IPS DF 6.9 (cell line): ENCODE measurements at regions not wholly inside any gene's neighbourhood (a gene's known extent, or its start where the extent isn't known, plus 50 kb on each side); places are given as distances from the start of the nearest gene placed in this dataset.
"Not testable (repeated sequence)": the region's sequence is repeated elsewhere in the genome, so short reads cannot be mapped to it uniquely, and the experiment has no call there.

Source experiments
- DNase-seq: peaks from one replicate; pipeline ENCODE4 v3.0.0-alpha.2; 2013; ENCODE audit warnings: low read depth, low spot score
- H3K27ac ChIP-seq: one replicate; pipeline ENCODE4 v1.5.1; 2013; ENCODE audit warnings: low read length, control low read depth
- H3K27me3 ChIP-seq: 2 replicates; pipeline ENCODE4 v1.6.1; 2013; ENCODE audit warnings: mild to moderate bottlenecking, low read length; ENCODE audit not compliant: control insufficient read depth, insufficient read depth
- H3K36me3 ChIP-seq: 2 replicates; pipeline ENCODE4 v1.6.1; 2013; ENCODE audit warnings: low read length; ENCODE audit not compliant: control insufficient read depth, insufficient read depth
- H3K4me1 ChIP-seq: 2 replicates; pipeline ENCODE4 v1.6.1; 2013; ENCODE audit warnings: low read length; ENCODE audit not compliant: control insufficient read depth, insufficient read depth
- H3K4me3 ChIP-seq: 2 replicates; pipeline ENCODE4 v1.5.1; 2013; ENCODE audit warnings: mild to moderate bottlenecking, low read length
- H3K9me3 ChIP-seq: 2 replicates; pipeline ENCODE4 v1.6.1; 2013; ENCODE audit warnings: low read length, inconsistent platforms; ENCODE audit not compliant: control insufficient read depth, insufficient read depth
- whole genome bisulfite sequencing: extraction: QIAGEN DNeasy Blood & Tissue Kit; methylation state at CpG from one replicate; pipeline ENCODE4 v1.1.7; 2013; ENCODE audit warnings: mixed read lengths, missing lambda C conversion rate; ENCODE audit not compliant: insufficient read length, insufficient coverage; 5-methylcytosine and 5-hydroxymethylcytosine counted together

- not testable (repeated sequence) for H3K4me3 ChIP-seq, H3K4me1 ChIP-seq, H3K27ac ChIP-seq, DNase-seq, H3K36me3 ChIP-seq, H3K27me3 ChIP-seq, H3K9me3 ChIP-seq
- no CpG with 5 or more reads among the region's 2 CpGs for WGBS
Observed at GRCh38 chr2:111453308-111453707, 332.6 kb downstream of the BCL2L11 start.

GRCh38 chr2:111453816-111454215 lies 333.1 kb downstream of the BCL2L11 start:
- not testable (repeated sequence) for H3K4me3 ChIP-seq, H3K36me3 ChIP-seq, H3K4me1 ChIP-seq, H3K27me3 ChIP-seq, DNase-seq, H3K27ac ChIP-seq, H3K9me3 ChIP-seq
- WGBS = no CpG with 5 or more reads among the region's 2 CpGs

GRCh38 chr2:111454404-111454803 lies 333.7 kb downstream of the BCL2L11 start:
- DNase-seq, H3K9me3 ChIP-seq, H3K4me3 ChIP-seq, H3K27me3 ChIP-seq, H3K4me1 ChIP-seq, H3K27ac ChIP-seq, H3K36me3 ChIP-seq: not testable (repeated sequence)
- no CpG with 5 or more reads among the region's 1 CpG for WGBS

- not testable (repeated sequence) for H3K4me1 ChIP-seq, H3K27ac ChIP-seq, DNase-seq, H3K9me3 ChIP-seq, H3K36me3 ChIP-seq, H3K27me3 ChIP-seq, H3K4me3 ChIP-seq
- WGBS = no CpG with 5 or more reads among the region's 9 CpGs
Observed at GRCh38 chr2:111455016-111456015, 334.6 kb downstream of the BCL2L11 start.

GRCh38 chr2:111457191-111457590 lies 336.5 kb downstream of the BCL2L11 start:
- not testable (repeated sequence) for H3K27ac ChIP-seq, H3K4me1 ChIP-seq, H3K9me3 ChIP-seq, DNase-seq, H3K36me3 ChIP-seq, H3K4me3 ChIP-seq, H3K27me3 ChIP-seq
- WGBS = no CpG with 5 or more reads among the region's 5 CpGs

GRCh38 chr2:111460901-111461300 lies 340.2 kb downstream of the BCL2L11 start:
- WGBS = no CpG with 5 or more reads among the region's 5 CpGs
- H3K27me3 ChIP-seq, H3K36me3 ChIP-seq: not testable (repeated sequence)

GRCh38 chr2:111461831-111462230 lies 341.1 kb downstream of the BCL2L11 start:
- not testable (repeated sequence) for H3K27ac ChIP-seq, H3K4me3 ChIP-seq, DNase-seq, H3K27me3 ChIP-seq, H3K36me3 ChIP-seq, H3K9me3 ChIP-seq, H3K4me1 ChIP-seq
- WGBS = no CpG with 5 or more reads among the region's 1 CpG

More at GRCh38 chr2:111460901-111461300, 340.2 kb downstream of the BCL2L11 start:
- not testable (repeated sequence) for DNase-seq, H3K4me1 ChIP-seq, H3K9me3 ChIP-seq, H3K4me3 ChIP-seq, H3K27ac ChIP-seq

GRCh38 chr2:111462572-111462971 lies 341.9 kb downstream of the BCL2L11 start:
- not testable (repeated sequence) for H3K27me3 ChIP-seq, H3K9me3 ChIP-seq, H3K36me3 ChIP-seq, H3K4me1 ChIP-seq, H3K4me3 ChIP-seq, H3K27ac ChIP-seq, DNase-seq
- no CpG with 5 or more reads among the region's 2 CpGs for WGBS

- not testable (repeated sequence) for H3K4me1 ChIP-seq, H3K4me3 ChIP-seq, H3K27me3 ChIP-seq, H3K27ac ChIP-seq, H3K36me3 ChIP-seq, H3K9me3 ChIP-seq, DNase-seq
- WGBS = no CpG with 5 or more reads among the region's 13 CpGs
Observed at GRCh38 chr2:111463238-111463848, 342.6 kb downstream of the BCL2L11 start.

- DNase-seq, H3K9me3 ChIP-seq, H3K36me3 ChIP-seq, H3K4me3 ChIP-seq, H3K27ac ChIP-seq, H3K27me3 ChIP-seq, H3K4me1 ChIP-seq: not testable (repeated sequence)
- no CpG with 5 or more reads among the region's 10 CpGs for WGBS
Observed at GRCh38 chr2:111463956-111464355, 343.2 kb downstream of the BCL2L11 start.
